ENCODE measurements at regions not wholly inside any gene's neighbourhood (a gene's known extent, or its start where the extent isn't known, plus 50 kb on each side); places are given as distances from the start of the nearest gene placed in this dataset.

DNA sequence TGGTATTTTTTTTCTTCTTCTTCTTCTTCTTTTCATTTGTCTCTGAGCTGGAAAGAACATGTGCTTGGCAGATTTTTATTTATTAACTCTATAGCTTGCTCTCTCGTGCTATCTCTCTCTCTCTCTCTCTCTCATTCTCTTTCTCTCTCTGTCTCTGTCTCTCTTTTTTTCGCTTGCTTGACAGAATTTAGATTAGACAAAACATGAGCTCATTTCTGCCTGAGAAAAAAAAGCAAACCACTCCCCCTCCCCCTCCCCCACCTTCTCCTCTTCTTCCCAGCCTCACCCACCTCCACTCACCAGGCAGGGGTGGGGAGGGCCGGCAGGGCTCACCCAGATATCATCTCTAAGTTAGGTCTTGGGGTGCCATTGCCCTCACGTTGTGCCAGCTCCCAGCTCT, 81.5 kb downstream of the PJA1 start:
- TF ChIP-seq CTCF (IDR thresholded peaks at IDR 0.05) (no peak), ZFX (IDR thresholded peaks at IDR 0.05; ENCODE audit: borderline replicate concordance) (no peak)
